OCI-LY7 (cell line): ENCODE measurements at regions not wholly inside any gene's neighbourhood (a gene's known extent, or its start where the extent isn't known, plus 50 kb on each side); places are given as distances from the start of the nearest gene placed in this dataset.

Source experiments
- BruUV-seq: library from RNA; stranded (reverse); fragments of 400-500 nt; replicated peaks from 2 replicates; lab custom pipeline; 2021; lab: Mats Ljungman, UMichigan
- CTCF ChIA-PET: fragments of 300-600 bp; sonication (Branson Sonifier 250); formaldehyde crosslinking; loops from one replicate; lab custom pipeline; 2022; ENCODE audit warnings: antibody characterized with exemption; ENCODE audit not compliant: unreplicated experiment; lab: Charles Lee
- POLR2A ChIA-PET: fragments of 300-600 bp; sonication (Branson Sonifier 250); formaldehyde crosslinking; loops from one replicate; lab custom pipeline; 2022; ENCODE audit warnings: antibody characterized with exemption; lab: Charles Lee
- DNase-seq: peaks from one replicate; pipeline ENCODE4 v3.0.0-alpha.2; 2015; ENCODE audit warnings: low spot score
- H2AFZ ChIP-seq: fragments of 200-600 bp; sonication (generic), shearing (Covaris generic); 2 replicates; pipeline ENCODE4 v1.6.1; 2014; ENCODE audit warnings: mild to moderate bottlenecking, antibody characterized with exemption, low read length, moderate library complexity
- H3K27ac ChIP-seq: fragments of 200-600 bp; sonication (generic); 2 replicates; pipeline ENCODE4 v1.5.1; 2014; ENCODE audit warnings: mixed run types, low read depth, mild to moderate bottlenecking, moderate library complexity, low read length, inconsistent platforms; ENCODE audit not compliant: poor library complexity, severe bottlenecking
- H3K36me3 ChIP-seq: fragments of 200-600 bp; sonication (generic); 2 replicates; pipeline ENCODE4 v1.6.1; 2014; ENCODE audit warnings: mild to moderate bottlenecking, antibody characterized with exemption, low read length, moderate library complexity, mixed read lengths; ENCODE audit not compliant: insufficient read depth
- H3K4me1 ChIP-seq: fragments of 200-600 bp; sonication (generic); 2 replicates; pipeline ENCODE4 v1.5.1; 2014; ENCODE audit warnings: mild to moderate bottlenecking, low read length; ENCODE audit not compliant: insufficient read depth, poor library complexity, severe bottlenecking
- H3K4me2 ChIP-seq: fragments of 200-600 bp; sonication (generic); 2 replicates; pipeline ENCODE4 v1.6.1; 2014; ENCODE audit warnings: mild to moderate bottlenecking, low read length
- H3K4me3 ChIP-seq: fragments of 200-600 bp; sonication (generic); 2 replicates; pipeline ENCODE4 v1.5.1; 2014; ENCODE audit warnings: mild to moderate bottlenecking, low read depth, low read length; ENCODE audit not compliant: poor library complexity, severe bottlenecking
- H3K79me2 ChIP-seq: fragments of 200-600 bp; sonication (generic); 2 replicates; pipeline ENCODE4 v1.6.1; 2016; ENCODE audit warnings: low read depth, mild to moderate bottlenecking, low read length, moderate library complexity, mixed read lengths; ENCODE audit not compliant: insufficient read depth
- H3K9me2 ChIP-seq: fragments of 200-600 bp; sonication (generic); 2 replicates; pipeline ENCODE4 v1.6.1; 2016; ENCODE audit warnings: mild to moderate bottlenecking, low read length, mixed read lengths; ENCODE audit not compliant: insufficient read depth
- H3K9me3 ChIP-seq: fragments of 200-600 bp; sonication (generic); 2 replicates; pipeline ENCODE4 v1.6.1; 2014; ENCODE audit warnings: mild to moderate bottlenecking, mixed run types, low read length, mixed read lengths
- H4K20me1 ChIP-seq: fragments of 200-600 bp; sonication (generic); 2 replicates; pipeline ENCODE4 v1.6.1; 2014; ENCODE audit warnings: mild to moderate bottlenecking, antibody characterized with exemption, low read length, moderate library complexity, mixed read lengths; ENCODE audit not compliant: insufficient read depth
- CTCF ChIP-seq: fragments of 200-600 bp; sonication (generic); conservative IDR thresholded peaks from 2 replicates; pipeline ENCODE4 v1.5.1; 2014; ENCODE audit warnings: mild to moderate bottlenecking, antibody characterized with exemption, low read length, moderate library complexity, mixed read lengths
- EZH2phosphoT487 ChIP-seq: fragments of 200-600 bp; sonication (generic); IDR thresholded peaks from 2 replicates; pipeline ENCODE4 v1.6.1; 2018; ENCODE audit warnings: low read depth, borderline replicate concordance, mild to moderate bottlenecking, mixed run types, antibody characterized with exemption, low read length, moderate library complexity, mixed read lengths
- intact Hi-C: fragments of 100-400 bp; cut with micrococcal nuclease; formaldehyde crosslinking; loops from one replicate; pipeline ENCODE4 v1.10.0; 2022; ENCODE audit not compliant: unreplicated experiment

DNA sequence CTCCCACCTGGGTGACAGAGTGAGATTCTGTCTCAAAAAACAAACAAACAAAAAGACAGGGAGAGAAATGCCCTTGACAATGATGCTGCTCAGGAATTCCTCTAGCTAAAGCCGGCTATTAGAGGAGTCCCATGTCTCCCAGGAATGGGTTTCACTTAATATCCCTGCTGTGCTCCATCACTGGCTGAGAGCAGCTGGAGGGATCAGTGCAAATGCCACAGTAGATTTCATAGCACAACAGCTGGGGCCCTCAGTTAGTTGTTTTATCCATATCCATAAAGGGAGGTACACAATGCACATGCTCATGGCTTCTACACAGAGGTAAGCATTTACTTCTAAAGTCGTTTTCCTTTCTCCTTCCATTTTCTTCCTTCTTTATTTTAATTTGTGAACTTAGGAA lies 742.0 kb upstream of the POU3F2 start:
- H3K4me1 ChIP-seq = no peaks in the 10 kb centered on the region
- no TSS peak for BruUV-seq
- H3K9me3 ChIP-seq = no peaks in the 10 kb centered on the region
- no peak overlapping the region for H2AFZ ChIP-seq
- no peak overlapping the region for H3K27ac ChIP-seq
- no peak overlapping the region for H3K4me2 ChIP-seq
- no peaks in the 10 kb centered on the region for H3K79me2 ChIP-seq
- no peaks in the 10 kb centered on the region for H3K36me3 ChIP-seq
- no peaks in the 10 kb centered on the region for H3K9me2 ChIP-seq
- ChIA-PET POLR2A (interaction anchor here (0.5 to 0.6 kb wide), 2 partner anchors 42 to 1267 kb away, joined by 3 to 6 read pairs; no protein-coding TSS in a partner anchor), CTCF (no interaction called here)
- no peak overlapping the region for H3K4me3 ChIP-seq
- no peaks in the 10 kb centered on the region for H4K20me1 ChIP-seq
- TF ChIP-seq EZH2phosphoT487 (no peak), CTCF (no peak)
- intact Hi-C loops = no loop called here
- DNase-seq = no peak

GRCh38 chr6:98094696-98095095 lies 739.7 kb upstream of the POU3F2 start:
- no peak overlapping the region for H2AFZ ChIP-seq
- POLR2A ChIA-PET = no interaction called here
- H4K20me1 ChIP-seq = no peaks in the 10 kb centered on the region
- no peaks in the 10 kb centered on the region for H3K9me2 ChIP-seq
- H3K4me3 ChIP-seq = no peak overlapping the region
- TF ChIP-seq EZH2phosphoT487 (no peak), CTCF (no peak)
- DNase-seq = no peak
- H3K36me3 ChIP-seq = no peaks in the 10 kb centered on the region
- H3K4me1 ChIP-seq = no peaks in the 10 kb centered on the region
- intact Hi-C loops = no loop called here
- CTCF ChIA-PET = no interaction called here
- no peak overlapping the region for H3K27ac ChIP-seq
- H3K79me2 ChIP-seq = no peaks in the 10 kb centered on the region
- H3K4me2 ChIP-seq = no peak overlapping the region
- H3K9me3 ChIP-seq = no peaks in the 10 kb centered on the region
- BruUV-seq = no TSS peak

DNA sequence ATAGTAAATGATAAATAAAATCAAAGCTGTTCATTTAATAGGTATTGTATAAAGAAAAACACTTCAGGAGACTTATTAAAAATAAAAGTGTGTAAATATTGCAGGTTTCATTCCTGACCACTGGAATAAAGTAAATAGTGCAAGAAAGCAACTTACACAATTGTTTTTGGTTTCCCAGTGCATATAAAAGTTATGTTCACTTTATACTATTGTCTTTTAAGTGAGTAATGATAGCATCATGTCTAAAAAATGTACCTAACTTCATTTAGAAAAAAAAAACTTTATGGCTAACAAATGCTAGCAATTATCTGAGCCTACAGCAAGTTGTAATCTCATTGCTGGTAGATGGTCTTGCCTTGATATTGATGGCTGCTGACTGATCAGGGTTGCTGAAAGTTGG lies 726.6 kb upstream of the POU3F2 start:
- DNase-seq = no peak
- Histone ChIP-seq H3K4me2 (no peak overlapping the region), H3K36me3 (no peaks in the 10 kb centered on the region), H3K9me2 (no peaks in the 10 kb centered on the region), H4K20me1 (no peaks in the 10 kb centered on the region), H3K27ac (no peak overlapping the region), H3K79me2 (no peaks in the 10 kb centered on the region), H3K4me1 (no peaks in the 10 kb centered on the region), H3K9me3 (no peaks in the 10 kb centered on the region), H3K4me3 (no peak overlapping the region), H2AFZ (no peak overlapping the region)
- TF ChIP-seq CTCF (no peak), EZH2phosphoT487 (no peak)
- CTCF ChIA-PET = no interaction called here
- POLR2A ChIA-PET = no interaction called here
- BruUV-seq = no TSS peak
- intact Hi-C loops = no loop called here
